Lung (tissue), 11 donors: ENCODE measurements at regions not wholly inside any gene's neighbourhood (a gene's known extent, or its start where the extent isn't known, plus 50 kb on each side); places are given as distances from the start of the nearest gene placed in this dataset.

ENCODE experiments used
- ATAC-seq: fragments of 200-7000 bp; cut with Tn5 transposase; one replicate; pipeline ENCODE4 v1.9.1; 2020; ENCODE audit warnings: moderate number of reproducible peaks; ENCODE audit not compliant: insufficient read depth, low FRiP score
- DNase-seq, 3 donors: peaks; one replicate each; pipeline ENCODE4 v3.0.0-alpha.2; 2013 to 2017
- H3K27ac ChIP-seq, 2 donors: one replicate each; pipeline ENCODE4 v1.5.1; 2013; ENCODE audit warnings: mild to moderate bottlenecking in 2 of 2, moderate library complexity in 2 of 2, control low read depth in 1 of 2, inconsistent platforms in 1 of 2, low read depth in 1 of 2, low read length in 1 of 2
- H3K27me3 ChIP-seq, 3 donors: one replicate each; pipeline ENCODE4 v1.5.1; 2013; ENCODE audit warnings: low read length in 2 of 3; ENCODE audit not compliant: control insufficient read depth in 3 of 3, insufficient read depth in 3 of 3
- H3K36me3 ChIP-seq, 4 donors: one replicate each; pipeline ENCODE4 v1.5.1; 2013; ENCODE audit warnings: low read length in 4 of 4, mild to moderate bottlenecking in 1 of 4, moderate library complexity in 1 of 4; ENCODE audit not compliant: control insufficient read depth in 4 of 4, insufficient read depth in 4 of 4
- H3K4me1 ChIP-seq, 5 donors: one replicate each; pipeline ENCODE4 v1.5.1; 2013; ENCODE audit warnings: low read length in 5 of 5, mild to moderate bottlenecking in 2 of 5, moderate library complexity in 1 of 5; ENCODE audit not compliant: control insufficient read depth in 5 of 5, insufficient read depth in 5 of 5
- H3K4me3 ChIP-seq: one replicate; pipeline ENCODE4 v1.5.1; 2013; ENCODE audit warnings: mild to moderate bottlenecking, control low read depth, moderate library complexity
- H3K9ac ChIP-seq, 2 donors: one replicate each; pipeline ENCODE4 v1.5.1; 2013; ENCODE audit warnings: low read length in 2 of 2, control low read depth in 1 of 2; ENCODE audit not compliant: insufficient read depth in 1 of 2
- H3K9me3 ChIP-seq, 4 donors: one replicate each; pipeline ENCODE4 v1.5.1; 2013; ENCODE audit warnings: low read length in 3 of 4, mild to moderate bottlenecking in 1 of 4, moderate library complexity in 1 of 4; ENCODE audit not compliant: control insufficient read depth in 4 of 4, insufficient read depth in 3 of 4
- CTCF ChIP-seq: IDR thresholded peaks from 2 replicates; pipeline ENCODE4 v1.5.1; 2012; ENCODE audit warnings: mild to moderate bottlenecking; ENCODE audit errors: control extremely low read depth, extremely low read depth
- WGBS, 2 donors: extraction: QIAGEN DNeasy Blood & Tissue Kit; methylation state at CpG; one replicate each; pipeline ENCODE4 v1.1.7; 2013; 5-methylcytosine and 5-hydroxymethylcytosine counted together
- donor health status: control.
- donor health status: control.
- donor health status: Bipolar disorder and iron deficiency.
- donor health status: healthy.
- donor health status: DM: yes; HTN: yes; CAD: no.

- H3K9ac ChIP-seq = no peak overlapping the region
- no peaks in the 10 kb centered on the region for H3K36me3 ChIP-seq
- 89 to 97% methylated on average over 4 of the region's 4 CpGs for WGBS, 2 donors
- no peaks in the 10 kb centered on the region for H3K4me1 ChIP-seq
- H3K4me3 ChIP-seq = no peak overlapping the region
- ATAC-seq (no peak), DNase-seq (peak in 1 of 3 donors; percentile 44)
- H3K27me3 ChIP-seq = peaks cover 0 to 2% (median 0%) of the 10 kb centered on the region in 3 donors
- peaks cover 0 to 1% (median 0%) of the 10 kb centered on the region in 4 donors for H3K9me3 ChIP-seq
- no peak overlapping the region for H3K27ac ChIP-seq
- TF ChIP-seq CTCF = no peak
These were observed 128.3 kb downstream of the KLF5 start for GRCh38 chr13:73187106-73187505.

- 83 to 92% methylated on average over 6 of the region's 6 CpGs for WGBS, 2 donors
- TF ChIP-seq CTCF = no peak
- H3K36me3 ChIP-seq = no peaks in the 10 kb centered on the region
- H3K4me3 ChIP-seq = no peak overlapping the region
- H3K4me1 ChIP-seq = no peaks in the 10 kb centered on the region
- H3K9me3 ChIP-seq = no peaks in the 10 kb centered on the region
- H3K9ac ChIP-seq = no peak overlapping the region
- no peaks in the 10 kb centered on the region for H3K27me3 ChIP-seq
- DNase-seq (no peak), ATAC-seq (no peak)
- no peak overlapping the region for H3K27ac ChIP-seq
These were observed 121.0 kb downstream of the KLF5 start for GRCh38 chr13:73179650-73180274.

GRCh38 chr13:73177916-73178565, 119.2 kb downstream of the KLF5 start:
- Histone ChIP-seq H3K9me3 (no peaks in the 10 kb centered on the region), H3K27me3 (no peaks in the 10 kb centered on the region), H3K4me1 (no peaks in the 10 kb centered on the region), H3K9ac (no peak overlapping the region), H3K27ac (no peak overlapping the region), H3K36me3 (no peaks in the 10 kb centered on the region), H3K4me3 (no peak overlapping the region)
- ATAC-seq (no peak), DNase-seq (no peak)
- TF ChIP-seq CTCF = no peak
- WGBS, 2 donors = 82 to 88% methylated on average over 3 of the region's 3 CpGs

- Histone ChIP-seq H3K9ac (no peak overlapping the region), H3K27ac (no peak overlapping the region), H3K27me3 (no peaks in the 10 kb centered on the region), H3K9me3 (no peaks in the 10 kb centered on the region), H3K4me1 (no peaks in the 10 kb centered on the region), H3K36me3 (no peaks in the 10 kb centered on the region), H3K4me3 (no peak overlapping the region)
- DNase-seq = no peak
- ATAC-seq = no peak
- WGBS, 2 donors = 83 to 97% methylated on average over 1 of the region's 1 CpG
- TF ChIP-seq CTCF = no peak
These were observed 118.2 kb downstream of the KLF5 start for GRCh38 chr13:73177017-73177416.
